HEK293 (cell line): ENCODE measurements at regions not wholly inside any gene's neighbourhood (a gene's known extent, or its start where the extent isn't known, plus 50 kb on each side); places are given as distances from the start of the nearest gene placed in this dataset.

Source experiments
- CTCF ChIA-PET: fragments of 350-600 bp; formaldehyde crosslinking; extraction: SDS; loops from one replicate; lab custom pipeline; 2021; ENCODE audit warnings: antibody characterized with exemption; lab: Yijun Ruan, JAX
- POLR2A ChIA-PET: fragments of 300-600 bp; formaldehyde crosslinking; extraction: SDS; loops from one replicate; lab custom pipeline; 2020; ENCODE audit warnings: antibody characterized with exemption, inconsistent platforms; lab: Yijun Ruan, JAX
- H3K27ac ChIP-seq: fragments of 200-500 bp; sonication (Bioruptor generic); 2 replicates; pipeline ENCODE4 v1.5.1; 2014; ENCODE audit warnings: low read depth, low read length, control low read depth, inconsistent platforms; ENCODE audit errors: extremely low read depth
- H3K36me3 ChIP-seq, 2 experiments: fragments of 200-500 bp in 1 of 2; sonication (Bioruptor generic) in 1 of 2; 1 replicate in 1 of 2; 2 replicates in 1 of 2; pipeline ENCODE4 v1.5.1; 2014 to 2017; ENCODE audit warnings: inconsistent platforms in 2 of 2, low read length in 2 of 2; ENCODE audit not compliant: control insufficient read depth in 2 of 2, insufficient read depth in 1 of 2
- H3K4me1 ChIP-seq: fragments of 200-500 bp; sonication (Bioruptor generic); 2 replicates; pipeline ENCODE4 v1.5.1; 2014; ENCODE audit warnings: mild to moderate bottlenecking, low read length, inconsistent platforms; ENCODE audit not compliant: control insufficient read depth, insufficient read depth
- H3K4me3 ChIP-seq: 2 replicates; pipeline ENCODE4 v1.5.1; 2011; ENCODE audit warnings: low read depth, mild to moderate bottlenecking, control low read depth, low read length, moderate library complexity
- H3K9me3 ChIP-seq: fragments of 200-500 bp; sonication (Bioruptor generic); 2 replicates; pipeline ENCODE4 v1.5.1; 2014; ENCODE audit warnings: low read depth, low read length, inconsistent platforms; ENCODE audit not compliant: control insufficient read depth, insufficient read depth
- KLF1 ChIP-seq: fragments of 450-650 bp; formaldehyde crosslinking; IDR thresholded peaks from 2 replicates; pipeline ENCODE4 v1.5.1; 2016; ENCODE audit warnings: missing biosample characterization, missing genetic modification characterization
- KLF9 ChIP-seq: fragments of 450-650 bp; formaldehyde crosslinking; IDR thresholded peaks from 2 replicates; pipeline ENCODE4 v1.5.1; 2016; ENCODE audit warnings: missing biosample characterization, missing genetic modification characterization, low read depth
- PRDM6 ChIP-seq: fragments of 450-650 bp; formaldehyde crosslinking; IDR thresholded peaks from 2 replicates; pipeline ENCODE4 v1.5.1; 2017; ENCODE audit warnings: missing biosample characterization, missing genetic modification characterization
- SALL2 ChIP-seq: fragments of 450-650 bp; formaldehyde crosslinking; IDR thresholded peaks from 2 replicates; pipeline ENCODE4 v1.5.0; 2017; ENCODE audit warnings: missing biosample characterization, mild to moderate bottlenecking, missing genetic modification characterization, borderline replicate concordance
- TSHZ1 ChIP-seq: fragments of 450-650 bp; formaldehyde crosslinking; IDR thresholded peaks from 2 replicates; pipeline ENCODE4 v1.5.1; 2016; ENCODE audit warnings: missing biosample characterization, missing genetic modification characterization, borderline replicate concordance
- YY1 ChIP-seq: fragments of 450-650 bp; formaldehyde crosslinking; IDR thresholded peaks from 2 replicates; pipeline ENCODE4 v1.5.1; 2018; ENCODE audit warnings: missing biosample characterization, missing genetic modification characterization
- ZBTB17 ChIP-seq: fragments of 450-650 bp; formaldehyde crosslinking; IDR thresholded peaks from 2 replicates; pipeline ENCODE4 v1.5.1; 2016; ENCODE audit warnings: missing biosample characterization, missing genetic modification characterization
- ZFP37 ChIP-seq: fragments of 450-650 bp; formaldehyde crosslinking; IDR thresholded peaks from 2 replicates; pipeline ENCODE4 v1.5.1; 2016; ENCODE audit warnings: missing biosample characterization, missing genetic modification characterization
- ZNF121 ChIP-seq: fragments of 450-650 bp; formaldehyde crosslinking; IDR thresholded peaks from 2 replicates; pipeline ENCODE4 v1.5.1; 2016; ENCODE audit warnings: missing biosample characterization, missing genetic modification characterization
- ZNF211 ChIP-seq: fragments of 450-650 bp; formaldehyde crosslinking; IDR thresholded peaks from 2 replicates; pipeline ENCODE4 v1.5.1; 2016; ENCODE audit warnings: low read depth, missing biosample characterization, missing genetic modification characterization
- ZNF580 ChIP-seq: fragments of 450-650 bp; formaldehyde crosslinking; IDR thresholded peaks from 2 replicates; pipeline ENCODE4 v1.5.1; 2016; ENCODE audit warnings: missing biosample characterization, missing genetic modification characterization
- ZNF664 ChIP-seq: fragments of 450-650 bp; formaldehyde crosslinking; IDR thresholded peaks from 2 replicates; pipeline ENCODE4 v1.5.1; 2016; ENCODE audit warnings: missing biosample characterization, missing genetic modification characterization
- ZNF76 ChIP-seq: fragments of 450-650 bp; formaldehyde crosslinking; IDR thresholded peaks from 2 replicates; pipeline ENCODE4; 2016; ENCODE audit warnings: low read depth, missing biosample characterization, missing genetic modification characterization, borderline replicate concordance
- ZNF843 ChIP-seq: fragments of 450-650 bp; formaldehyde crosslinking; IDR thresholded peaks from 2 replicates; pipeline ENCODE4 v1.5.1; 2016; ENCODE audit warnings: missing biosample characterization, missing genetic modification characterization
- ZSCAN5A ChIP-seq: fragments of 450-650 bp; formaldehyde crosslinking; IDR thresholded peaks from 2 replicates; pipeline ENCODE4 v1.5.1; 2016; ENCODE audit warnings: missing biosample characterization, missing genetic modification characterization

GRCh38 chr5:53239301-53239990 lies 129.9 kb upstream of the MOCS2 start:
- CTCF ChIA-PET = interaction anchor here (0.6 to 0.7 kb wide), 2 partner anchors 9 to 88 kb away, joined by 4 to 5 read pairs; no protein-coding TSS in a partner anchor

GRCh38 chr5:53240661-53241060 lies 131.1 kb upstream of the MOCS2 start:
- POLR2A ChIA-PET = no interaction called here
- no peaks in the 10 kb centered on the region for H3K36me3 ChIP-seq
- TF ChIP-seq TSHZ1 (tag by site-specific recombination) = no peak
- TF ChIP-seq ZNF843 (tag by site-specific recombination) = no peak
- no peak for TF ChIP-seq ZNF121 (tag by site-specific recombination)
- no peak for TF ChIP-seq YY1
- TF ChIP-seq SALL2 (tag by site-specific recombination) = no peak
- TF ChIP-seq KLF9 (tag by site-specific recombination) = no peak
- TF ChIP-seq ZNF580 (tag by site-specific recombination) = no peak
- TF ChIP-seq, all 188 proteins: peak for 0
- CTCF ChIA-PET = no interaction called here
- Histone ChIP-seq H3K4me3 (no peak overlapping the region), H3K4me1 (no peaks in the 10 kb centered on the region), H3K9me3 (no peaks in the 10 kb centered on the region), H3K27ac (no peak overlapping the region)

More at GRCh38 chr5:53239301-53239990, 129.9 kb upstream of the MOCS2 start:
- POLR2A ChIA-PET = no interaction called here
- TF ChIP-seq ZNF664 (tag by site-specific recombination) (no peak), PRDM6 (tag by site-specific recombination) (no peak), ZFP37 (tag by site-specific recombination) (no peak), ZSCAN5A (tag by site-specific recombination) (no peak), KLF1 (tag by site-specific recombination) (no peak), ZNF76 (no peak), ZBTB17 (tag by site-specific recombination) (no peak), ZNF211 (tag by site-specific recombination) (no peak)
- H3K36me3 ChIP-seq = no peaks in the 10 kb centered on the region
- H3K4me1 ChIP-seq = no peaks in the 10 kb centered on the region
- H3K27ac ChIP-seq = no peak overlapping the region
- H3K4me3 ChIP-seq = no peak overlapping the region
- no peaks in the 10 kb centered on the region for H3K9me3 ChIP-seq
